NK-92 treated with Interleukin-12 subunit alpha and Interleukin-12 subunit beta, amount 100 ng/mL, for 24 hours (cell line): ENCODE measurements at regions not wholly inside any gene's neighbourhood (a gene's known extent, or its start where the extent isn't known, plus 50 kb on each side); places are given as distances from the start of the nearest gene placed in this dataset.
"Not testable (repeated sequence)": the region's sequence is repeated elsewhere in the genome, so short reads cannot be mapped to it uniquely, and the experiment has no call there.

Experiments
- DNase-seq: peaks from one replicate; lab custom pipeline; 2025; lab: John Stamatoyannopoulos, UW

GRCh38 chr10:123378302-123378701 lies 224.1 kb downstream of the BUB3 start:
- DNase-seq, result no peak

GRCh38 chr10:123379156-123379555 lies 225.0 kb downstream of the BUB3 start:
- DNase-seq, result no peak

- DNase-seq, result no peak
Observed at GRCh38 chr10:123380491-123381085, 226.4 kb downstream of the BUB3 start.

- DNase-seq, result no peak
Observed at GRCh38 chr10:123381224-123381623, 227.0 kb downstream of the BUB3 start.

GRCh38 chr10:123382491-123382890 lies 228.3 kb downstream of the BUB3 start:
- no peak for DNase-seq

GRCh38 chr10:123385508-123386080 lies 231.4 kb downstream of the BUB3 start:
- no peak for DNase-seq

GRCh38 chr10:123389520-123389919 lies 235.3 kb downstream of the BUB3 start:
- no peak for DNase-seq

- DNase-seq, result no peak
Observed at GRCh38 chr10:123390332-123390731, 236.1 kb downstream of the BUB3 start.

- no peak for DNase-seq
Observed at GRCh38 chr10:123390874-123391273, 236.7 kb downstream of the BUB3 start.

- no peak for DNase-seq
Observed at GRCh38 chr10:123391275-123392028, 237.2 kb downstream of the BUB3 start.

GRCh38 chr10:123392182-123392963 lies 238.2 kb downstream of the BUB3 start:
- no peak for DNase-seq

GRCh38 chr10:123393170-123393569 lies 239.0 kb downstream of the BUB3 start:
- DNase-seq, result no peak

- DNase-seq, result no peak
Observed at GRCh38 chr10:123394382-123394781, 240.2 kb downstream of the BUB3 start.

GRCh38 chr10:123395234-123395633 lies 241.0 kb downstream of the BUB3 start:
- DNase-seq, result not testable (repeated sequence)

- no peak for DNase-seq
Observed at GRCh38 chr10:123395906-123396305, 241.7 kb downstream of the BUB3 start.

GRCh38 chr10:123398180-123398591 lies 244.0 kb downstream of the BUB3 start:
- DNase-seq, result no peak

- DNase-seq, result no peak
Observed at GRCh38 chr10:123398756-123399155, 244.6 kb downstream of the BUB3 start.

- DNase-seq, result no peak
Observed at GRCh38 chr10:123399276-123399839, 245.2 kb downstream of the BUB3 start.

- DNase-seq, result no peak
Observed at GRCh38 chr10:123402021-123402420, 247.8 kb downstream of the BUB3 start.

- DNase-seq, result no peak
Observed at GRCh38 chr10:123402656-123403055, 248.5 kb downstream of the BUB3 start.

- DNase-seq, result no peak
Observed at GRCh38 chr10:123404357-123404756, 250.2 kb downstream of the BUB3 start.

GRCh38 chr10:123408660-123409059 lies 254.5 kb downstream of the BUB3 start:
- no peak for DNase-seq
